ENCODE measurements at regions not wholly inside any gene's neighbourhood (a gene's known extent, or its start where the extent isn't known, plus 50 kb on each side); places are given as distances from the start of the nearest gene placed in this dataset.

DNA sequence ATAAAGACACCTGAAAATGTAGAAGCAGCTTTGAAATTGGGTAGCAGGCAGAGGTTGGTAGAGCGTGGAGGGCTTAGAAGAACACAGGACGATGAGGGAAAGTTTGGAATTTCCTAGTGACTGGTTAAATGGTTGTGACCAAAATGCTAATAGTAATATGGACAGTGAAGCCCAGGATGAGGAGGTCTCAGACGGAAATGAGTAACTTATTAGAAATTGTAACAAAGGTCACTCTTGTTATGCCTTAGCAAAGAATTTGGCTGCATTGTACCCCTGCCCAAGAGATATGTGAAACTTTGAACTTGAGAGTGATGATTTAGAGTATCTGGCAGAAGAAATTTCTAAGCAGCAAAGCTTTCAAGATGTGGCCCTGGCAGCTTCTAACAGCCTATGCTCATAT lies 382.5 kb downstream of the KCNN2 start:
- intact Hi-C loops (cut with DNase I; ENCODE audit: low total_unique reads) = no loop called here
- H3K27ac ChIP-seq = no peak overlapping the region
- DNase-seq = no peak

DNA sequence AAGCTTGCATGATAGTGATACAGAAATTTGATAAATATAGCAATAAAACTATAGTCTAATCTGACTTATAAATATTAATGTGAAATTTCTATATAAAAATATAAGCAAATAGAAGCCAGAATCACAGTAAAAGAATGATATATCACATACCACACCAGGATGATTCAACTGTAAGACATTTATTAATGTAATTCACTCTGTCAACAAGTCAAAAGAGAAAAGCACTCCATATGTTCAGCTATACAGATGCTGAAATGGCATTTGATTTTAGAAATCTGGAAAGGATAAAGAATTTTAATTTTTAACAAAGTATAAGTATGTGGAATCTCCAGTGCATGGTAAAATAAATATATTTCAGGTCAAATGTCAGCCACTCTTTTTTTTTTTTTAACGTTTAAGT lies 372.4 kb downstream of the KCNN2 start:
- H3K27me3 ChIP-seq = no peaks in the 10 kb centered on the region
- TF ChIP-seq, protein P1, sequence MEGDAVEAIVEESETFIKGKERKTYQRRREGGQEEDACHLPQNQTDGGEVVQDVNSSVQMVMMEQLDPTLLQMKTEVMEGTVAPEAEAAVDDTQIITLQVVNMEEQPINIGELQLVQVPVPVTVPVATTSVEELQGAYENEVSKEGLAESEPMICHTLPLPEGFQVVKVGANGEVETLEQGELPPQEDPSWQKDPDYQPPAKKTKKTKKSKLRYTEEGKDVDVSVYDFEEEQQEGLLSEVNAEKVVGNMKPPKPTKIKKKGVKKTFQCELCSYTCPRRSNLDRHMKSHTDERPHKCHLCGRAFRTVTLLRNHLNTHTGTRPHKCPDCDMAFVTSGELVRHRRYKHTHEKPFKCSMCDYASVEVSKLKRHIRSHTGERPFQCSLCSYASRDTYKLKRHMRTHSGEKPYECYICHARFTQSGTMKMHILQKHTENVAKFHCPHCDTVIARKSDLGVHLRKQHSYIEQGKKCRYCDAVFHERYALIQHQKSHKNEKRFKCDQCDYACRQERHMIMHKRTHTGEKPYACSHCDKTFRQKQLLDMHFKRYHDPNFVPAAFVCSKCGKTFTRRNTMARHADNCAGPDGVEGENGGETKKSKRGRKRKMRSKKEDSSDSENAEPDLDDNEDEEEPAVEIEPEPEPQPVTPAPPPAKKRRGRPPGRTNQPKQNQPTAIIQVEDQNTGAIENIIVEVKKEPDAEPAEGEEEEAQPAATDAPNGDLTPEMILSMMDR (IDR thresholded peaks at IDR 0.05) = no peak
- H3K9me3 ChIP-seq = no peaks in the 10 kb centered on the region
- H3K4me3 ChIP-seq = no peak overlapping the region
- no peaks in the 10 kb centered on the region for H3K4me1 ChIP-seq
- no peaks in the 10 kb centered on the region for H3K36me3 ChIP-seq
- DNase-seq = no peak
- intact Hi-C loops (cut with DNase I; ENCODE audit: low total_unique reads) = no loop called here
- H3K27ac ChIP-seq = no peak overlapping the region

More for the DNA sequence above, 382.5 kb downstream of the KCNN2 start:
- Histone ChIP-seq H3K36me3 (no peaks in the 10 kb centered on the region), H3K27me3 (no peaks in the 10 kb centered on the region), H3K4me3 (no peak overlapping the region), H3K9me3 (peaks cover 0 to 6% (median 0%) of the 10 kb centered on the region in 3 donors), H3K4me1 (no peaks in the 10 kb centered on the region)
- TF ChIP-seq, protein P1 (IDR thresholded peaks at IDR 0.05) = no peak

DNA sequence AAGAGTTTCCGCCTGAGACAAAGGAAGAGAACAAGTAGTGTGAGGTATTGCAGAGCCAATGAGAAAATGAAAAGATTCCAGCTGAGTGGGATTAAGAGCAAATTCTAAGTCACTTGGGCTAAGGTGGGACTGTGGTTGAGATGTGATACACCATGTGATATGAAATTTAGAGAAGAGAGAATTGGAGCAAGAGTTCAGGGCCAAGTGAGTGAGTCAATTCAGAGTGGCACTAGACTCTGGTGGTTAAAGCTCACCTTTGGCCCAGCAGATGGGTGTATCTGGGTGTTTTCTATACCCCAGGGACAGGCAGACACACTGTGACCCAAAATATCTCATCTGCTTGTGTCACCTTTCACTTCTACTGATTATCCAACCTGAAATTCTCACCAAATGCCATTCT lies 368.1 kb downstream of the KCNN2 start:
- H3K4me3 ChIP-seq = no peak overlapping the region
- TF ChIP-seq, protein P1 (IDR thresholded peaks at IDR 0.05) = no peak
- intact Hi-C loops (cut with DNase I; ENCODE audit: low total_unique reads) = no loop called here
- H3K9me3 ChIP-seq = no peaks in the 10 kb centered on the region
- H3K27ac ChIP-seq = no peak overlapping the region
- H3K27me3 ChIP-seq = no peaks in the 10 kb centered on the region
- no peaks in the 10 kb centered on the region for H3K36me3 ChIP-seq
- no peaks in the 10 kb centered on the region for H3K4me1 ChIP-seq
- DNase-seq = no peak

DNA sequence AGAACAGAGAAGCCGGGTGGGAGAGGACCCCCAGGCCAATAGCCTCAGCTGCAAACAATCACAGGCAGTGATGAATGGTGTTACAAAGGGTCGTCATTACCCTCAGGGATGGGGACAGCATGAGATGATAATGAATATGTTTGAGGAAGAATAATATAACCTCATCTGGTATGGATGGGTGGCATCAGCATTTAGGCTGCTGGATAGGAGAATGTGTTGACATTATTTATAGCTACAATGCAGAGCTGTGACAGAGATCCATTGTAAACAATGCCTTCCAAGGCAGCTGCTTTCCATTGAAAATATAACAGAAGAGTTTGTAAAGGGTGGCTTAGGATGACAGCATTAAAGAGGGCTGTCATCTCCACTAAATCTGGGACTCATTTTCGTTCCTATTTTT lies 365.5 kb downstream of the KCNN2 start:
- TF ChIP-seq, protein P1 (IDR thresholded peaks at IDR 0.05) = no peak
- intact Hi-C loops (cut with DNase I; ENCODE audit: low total_unique reads) = no loop called here
- Histone ChIP-seq H3K4me3 (no peak overlapping the region), H3K9me3 (no peaks in the 10 kb centered on the region), H3K4me1 (no peaks in the 10 kb centered on the region), H3K27ac (no peak overlapping the region), H3K27me3 (no peaks in the 10 kb centered on the region), H3K36me3 (no peaks in the 10 kb centered on the region)
- no peak for DNase-seq

DNA sequence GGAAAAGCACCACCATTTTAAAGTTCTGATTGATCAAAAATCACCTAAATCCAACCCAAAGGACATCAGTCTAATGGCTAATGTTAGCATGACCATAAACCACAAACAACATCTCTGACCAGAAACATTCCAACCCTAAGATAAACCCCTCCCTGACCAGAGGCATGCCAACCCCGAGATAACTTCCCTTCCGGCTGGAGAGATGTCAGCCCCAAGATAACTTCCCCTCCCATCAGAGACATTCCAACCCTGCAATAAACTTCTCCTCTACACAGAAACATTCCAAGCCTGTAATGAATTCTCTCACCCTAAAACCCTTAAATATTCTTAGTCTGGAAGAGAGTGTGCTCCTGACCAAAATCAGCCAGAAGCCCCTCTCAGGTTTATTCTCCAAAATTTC lies 364.3 kb downstream of the KCNN2 start:
- intact Hi-C loops (cut with DNase I; ENCODE audit: low total_unique reads) = no loop called here
- no peak for DNase-seq
- no peaks in the 10 kb centered on the region for H3K27me3 ChIP-seq

More for the DNA sequence above, 364.3 kb downstream of the KCNN2 start:
- H3K27ac ChIP-seq = no peak overlapping the region
- TF ChIP-seq, protein P1 (IDR thresholded peaks at IDR 0.05) = no peak
- H3K4me1 ChIP-seq = no peaks in the 10 kb centered on the region
- H3K36me3 ChIP-seq = no peaks in the 10 kb centered on the region
- H3K9me3 ChIP-seq = no peaks in the 10 kb centered on the region
- no peak overlapping the region for H3K4me3 ChIP-seq
